ENCODE measurements at regions not wholly inside any gene's neighbourhood (a gene's known extent, or its start where the extent isn't known, plus 50 kb on each side); places are given as distances from the start of the nearest gene placed in this dataset.
"Not testable (repeated sequence)": the region's sequence is repeated elsewhere in the genome, so short reads cannot be mapped to it uniquely, and the experiment has no call there.

DNA sequence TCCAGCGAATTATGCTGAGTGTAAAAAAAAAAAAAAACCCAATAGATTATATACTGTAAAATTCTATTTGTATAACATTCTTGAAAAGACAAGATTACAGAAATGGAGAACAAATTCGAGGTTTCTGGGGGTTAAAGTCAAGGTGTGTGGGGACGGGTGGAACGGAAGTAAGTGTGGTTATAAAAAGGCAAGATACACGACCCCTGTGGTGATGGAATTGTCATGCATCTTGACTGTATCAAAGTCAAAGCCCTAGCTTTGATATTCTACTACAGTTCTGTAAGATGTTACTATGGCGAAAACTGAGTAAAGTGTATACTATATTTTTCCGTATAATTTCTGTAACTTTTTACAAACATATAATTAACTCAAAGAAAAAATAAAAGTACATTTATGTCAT lies 718.2 kb upstream of the PCDH15 start:
- CTCF ChIA-PET (ENCODE audit: partially characterized antibody), result interaction anchor here (0.6 kb wide), 1 partner anchor 149 kb away, joined by 3 read pairs; no protein-coding TSS in a partner anchor
- WGBS, 2 experiments (ENCODE audit: extremely low coverage in 1 of 2, insufficient coverage in 1 of 2, insufficient read length in 1 of 2, insufficient replicate concordance in 2 of 2, low coverage in 1 of 2, low lambda C conversion rate in 2 of 2, missing lambda C conversion rate in 1 of 2), result 65 to 100% methylated on average over 1 to 7 of the region's 7 CpGs
- no peak overlapping the region for H3K4me2 ChIP-seq (ENCODE audit: insufficient read depth in 1 of 2, low read depth in 2 of 2, low read length in 2 of 2)
- no peaks in the 10 kb centered on the region for H3K23me2 ChIP-seq (ENCODE audit: low read depth, low read length)
- H2BK15ac ChIP-seq (ENCODE audit: low read length), result no peak overlapping the region
- H3K27me3 ChIP-seq (replicated peaks in 1 of 4; ENCODE audit: control insufficient read depth in 3 of 4, extremely low read depth in 1 of 4, insufficient read depth in 3 of 4, low read length in 3 of 4), result no peaks in the 10 kb centered on the region
- DNase-seq (ENCODE audit: low read depth in 1 of 2, low spot score in 2 of 2) (no peak), FAIRE-seq (no peak)
- H3K27ac ChIP-seq (ENCODE audit: low read depth, low read length), result no peak overlapping the region
- H3K9me3 ChIP-seq (ENCODE audit: insufficient read depth in 2 of 2, low read depth in 1 of 2, low read length in 1 of 2), result no peaks in the 10 kb centered on the region
- no peak overlapping the region for H2BK20ac ChIP-seq (ENCODE audit: low read length)
- no peak overlapping the region for H3K18ac ChIP-seq (ENCODE audit: extremely low read depth, low read length)
- no peak overlapping the region for H2AK5ac ChIP-seq (ENCODE audit: low read depth, low read length)
- H3K4me1 ChIP-seq (replicated peaks in 1 of 4; ENCODE audit: control insufficient read depth in 3 of 4, insufficient read depth in 4 of 4, low read length in 3 of 4), result no peaks in the 10 kb centered on the region
- no peak overlapping the region for H3K9ac ChIP-seq (replicated peaks in 1 of 4; ENCODE audit: extremely low read depth in 1 of 4, low read depth in 3 of 4, low read length in 3 of 4)
- H2BK120ac ChIP-seq (replicated peaks; ENCODE audit: low read depth, low read length), result no peak overlapping the region
- no peaks in the 10 kb centered on the region for H4K20me1 ChIP-seq (replicated peaks in 1 of 2; ENCODE audit: control insufficient read depth in 1 of 2, insufficient read depth in 2 of 2, low read length in 2 of 2)
- TF ChIP-seq BACH1 (IDR thresholded peaks at IDR 0.05; ENCODE audit: low read length), result no peak
- TF ChIP-seq POU5F1 (IDR thresholded peaks at IDR 0.05; ENCODE audit: low read depth, low read length), result peak; percentile 55; the same call in 1 of the 2 replicates
- H2AFZ ChIP-seq (ENCODE audit: low read length), result no peak overlapping the region
- no peak overlapping the region for H4K5ac ChIP-seq (ENCODE audit: insufficient read length, low read depth, low read length)
- H3K14ac ChIP-seq (ENCODE audit: insufficient read length), result no peak overlapping the region
- H3K79me2 ChIP-seq (ENCODE audit: control insufficient read depth in 1 of 2, insufficient read depth in 2 of 2, low read length in 2 of 2), result no peaks in the 10 kb centered on the region
- H3K56ac ChIP-seq (replicated peaks; ENCODE audit: insufficient read length, low read depth, low read length), result no peak overlapping the region
- no peak overlapping the region for H2BK12ac ChIP-seq (ENCODE audit: low read depth, low read length)
- H2BK5ac ChIP-seq (ENCODE audit: low read depth, low read length), result no peak overlapping the region
- no peak overlapping the region for H3K4me3 ChIP-seq (ENCODE audit: extremely low read depth in 1 of 4, insufficient read depth in 2 of 4, low read depth in 3 of 4, low read length in 4 of 4)
- H3K4ac ChIP-seq (replicated peaks; ENCODE audit: insufficient read length, low read depth, low read length), result no peak overlapping the region
- no peak overlapping the region for H4K91ac ChIP-seq (replicated peaks; ENCODE audit: insufficient read length, low read length)
- no peaks in the 10 kb centered on the region for H3K36me3 ChIP-seq (ENCODE audit: control insufficient read depth in 2 of 4, insufficient read depth in 4 of 4, low read length in 3 of 4)
- H3K23ac ChIP-seq (ENCODE audit: insufficient read length), result no peak overlapping the region
- POLR2A ChIA-PET (ENCODE audit: partially characterized antibody), result no interaction called here
- no peak overlapping the region for H4K8ac ChIP-seq (ENCODE audit: extremely low read depth, insufficient read depth, low read length)
- H3K79me1 ChIP-seq (ENCODE audit: low read depth, low read length), result no peaks in the 10 kb centered on the region

DNA sequence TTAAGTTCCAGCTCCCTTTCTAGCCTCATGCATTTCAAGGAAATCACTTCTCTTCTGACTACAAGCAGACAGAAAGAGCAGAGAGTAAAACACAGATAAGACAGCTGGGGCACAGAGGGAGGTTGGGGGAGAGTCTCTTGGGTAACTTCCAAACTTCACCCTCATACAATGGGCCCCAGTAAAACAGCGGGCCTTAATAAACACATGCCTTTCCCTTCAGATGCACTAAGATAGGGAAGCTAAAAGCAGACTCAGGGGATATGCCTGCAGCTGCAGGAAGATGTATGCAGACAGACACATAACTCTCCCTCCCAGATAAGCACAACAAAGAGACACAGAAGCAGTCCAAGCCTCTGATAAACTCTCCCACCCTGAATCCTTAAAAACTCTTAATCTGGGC lies 717.4 kb upstream of the PCDH15 start:
- H3K4me2 ChIP-seq (ENCODE audit: insufficient read depth in 1 of 2, low read depth in 2 of 2, low read length in 2 of 2); H4K5ac ChIP-seq (ENCODE audit: insufficient read length, low read depth, low read length): not testable (repeated sequence)
- CTCF ChIA-PET (ENCODE audit: partially characterized antibody), result interaction anchor here (0.7 to 1.8 kb wide), 3 partner anchors 12 to 252 kb away, joined by 3 to 5 read pairs (median 4); no protein-coding TSS in a partner anchor

More for the DNA sequence above, 717.4 kb upstream of the PCDH15 start:
- POLR2A ChIA-PET (ENCODE audit: partially characterized antibody), result interaction anchor here (0.6 kb wide), 1 partner anchor 882 kb away, joined by 3 read pairs; no protein-coding TSS in a partner anchor
- H3K56ac ChIP-seq (replicated peaks; ENCODE audit: insufficient read length, low read depth, low read length); H3K9me3 ChIP-seq (ENCODE audit: insufficient read depth in 2 of 2, low read depth in 1 of 2, low read length in 1 of 2); DNase-seq (ENCODE audit: low read depth in 1 of 2, low spot score in 2 of 2); H3K4me3 ChIP-seq (ENCODE audit: extremely low read depth in 1 of 4, insufficient read depth in 2 of 4, low read depth in 3 of 4, low read length in 4 of 4); H2BK120ac ChIP-seq (replicated peaks; ENCODE audit: low read depth, low read length); H3K9ac ChIP-seq (replicated peaks in 1 of 4; ENCODE audit: extremely low read depth in 1 of 4, low read depth in 3 of 4, low read length in 3 of 4); H4K91ac ChIP-seq (replicated peaks; ENCODE audit: insufficient read length, low read length); H3K14ac ChIP-seq (ENCODE audit: insufficient read length); H2BK20ac ChIP-seq (ENCODE audit: low read length); H3K4me1 ChIP-seq (replicated peaks in 1 of 4; ENCODE audit: control insufficient read depth in 3 of 4, insufficient read depth in 4 of 4, low read length in 3 of 4); H3K4ac ChIP-seq (replicated peaks; ENCODE audit: insufficient read length, low read depth, low read length); H3K18ac ChIP-seq (ENCODE audit: extremely low read depth, low read length); H4K20me1 ChIP-seq (replicated peaks in 1 of 2; ENCODE audit: control insufficient read depth in 1 of 2, insufficient read depth in 2 of 2, low read length in 2 of 2); H2BK5ac ChIP-seq (ENCODE audit: low read depth, low read length); H2BK12ac ChIP-seq (ENCODE audit: low read depth, low read length); H3K79me1 ChIP-seq (ENCODE audit: low read depth, low read length); H3K23me2 ChIP-seq (ENCODE audit: low read depth, low read length); H2BK15ac ChIP-seq (ENCODE audit: low read length); H3K27me3 ChIP-seq (replicated peaks in 1 of 4; ENCODE audit: control insufficient read depth in 3 of 4, extremely low read depth in 1 of 4, insufficient read depth in 3 of 4, low read length in 3 of 4); H3K79me2 ChIP-seq (ENCODE audit: control insufficient read depth in 1 of 2, insufficient read depth in 2 of 2, low read length in 2 of 2); H3K36me3 ChIP-seq (ENCODE audit: control insufficient read depth in 2 of 4, insufficient read depth in 4 of 4, low read length in 3 of 4); H2AFZ ChIP-seq (ENCODE audit: low read length); H3K23ac ChIP-seq (ENCODE audit: insufficient read length); FAIRE-seq; H2AK5ac ChIP-seq (ENCODE audit: low read depth, low read length); H4K8ac ChIP-seq (ENCODE audit: extremely low read depth, insufficient read depth, low read length); H3K27ac ChIP-seq (ENCODE audit: low read depth, low read length): not testable (repeated sequence)
- WGBS, 2 experiments (ENCODE audit: extremely low coverage in 1 of 2, insufficient coverage in 1 of 2, insufficient read length in 1 of 2, insufficient replicate concordance in 2 of 2, low coverage in 1 of 2, low lambda C conversion rate in 2 of 2, missing lambda C conversion rate in 1 of 2), result 71% methylated on average over 1 of the region's 1 CpG; no CpG with 5 or more reads in 1 of the 2 experiments

All from H1 (cell line).